ENCODE measurements at regions not wholly inside any gene's neighbourhood (a gene's known extent, or its start where the extent isn't known, plus 50 kb on each side); places are given as distances from the start of the nearest gene placed in this dataset.

GRCh38 chr1:177739780-177740179, 230.1 kb downstream of the SEC16B start:
- TF ChIP-seq CTCF (IDR thresholded peaks at IDR 0.05) (no peak), POLR2A (IDR thresholded peaks at IDR 0.05) (no peak), POLR2AphosphoS5 (IDR thresholded peaks at IDR 0.05) (no peak)
